ENCODE measurements at regions not wholly inside any gene's neighbourhood (a gene's known extent, or its start where the extent isn't known, plus 50 kb on each side); places are given as distances from the start of the nearest gene placed in this dataset.

DNA sequence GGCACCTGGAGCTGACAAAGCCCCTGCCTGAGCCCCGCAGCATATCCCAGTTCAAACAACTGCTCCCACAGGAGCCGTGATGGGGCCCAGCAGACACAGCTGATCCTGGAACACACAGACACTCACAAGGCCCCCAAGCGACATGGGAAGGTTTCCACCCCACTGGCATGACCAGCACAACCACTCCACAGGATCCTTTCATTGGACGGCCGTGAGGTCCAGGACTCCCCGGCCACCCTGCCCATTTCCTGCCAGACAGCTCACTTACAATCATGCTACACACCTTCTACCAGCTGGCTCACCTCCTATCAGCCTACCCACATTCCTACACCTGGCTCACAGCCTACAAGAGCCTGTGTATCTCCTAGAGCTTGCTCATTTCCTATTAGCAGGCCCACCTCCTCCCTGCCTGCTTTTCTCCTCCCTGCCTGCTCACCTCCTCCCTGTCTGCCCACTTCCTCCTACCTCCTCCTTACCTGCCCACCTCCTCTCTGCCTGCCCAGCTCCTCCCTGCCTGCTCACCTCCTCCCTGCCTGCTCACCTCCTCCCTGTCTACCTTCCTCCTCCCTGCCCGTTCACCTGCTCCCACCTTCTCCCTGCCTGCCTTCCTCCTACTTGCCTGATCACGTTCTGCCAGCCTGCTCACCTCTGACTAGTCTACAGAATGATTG lies 73.9 kb downstream of the MATN1 start:
- H3K9me3 Mint-ChIP-seq: no peaks in the 10 kb centered on the region
- DNase-seq: no peak
- H3K27me3 Mint-ChIP-seq (ENCODE audit: insufficient read depth): peaks cover 27% of the 10 kb centered on the region
- H3K4me3 Mint-ChIP-seq: no peak overlapping the region
- H3K36me3 Mint-ChIP-seq (ENCODE audit: low read depth): no peaks in the 10 kb centered on the region
- peaks cover 20% of the 10 kb centered on the region for H3K4me1 Mint-ChIP-seq (ENCODE audit: low read depth)
- TF ChIP-seq, protein P1, sequence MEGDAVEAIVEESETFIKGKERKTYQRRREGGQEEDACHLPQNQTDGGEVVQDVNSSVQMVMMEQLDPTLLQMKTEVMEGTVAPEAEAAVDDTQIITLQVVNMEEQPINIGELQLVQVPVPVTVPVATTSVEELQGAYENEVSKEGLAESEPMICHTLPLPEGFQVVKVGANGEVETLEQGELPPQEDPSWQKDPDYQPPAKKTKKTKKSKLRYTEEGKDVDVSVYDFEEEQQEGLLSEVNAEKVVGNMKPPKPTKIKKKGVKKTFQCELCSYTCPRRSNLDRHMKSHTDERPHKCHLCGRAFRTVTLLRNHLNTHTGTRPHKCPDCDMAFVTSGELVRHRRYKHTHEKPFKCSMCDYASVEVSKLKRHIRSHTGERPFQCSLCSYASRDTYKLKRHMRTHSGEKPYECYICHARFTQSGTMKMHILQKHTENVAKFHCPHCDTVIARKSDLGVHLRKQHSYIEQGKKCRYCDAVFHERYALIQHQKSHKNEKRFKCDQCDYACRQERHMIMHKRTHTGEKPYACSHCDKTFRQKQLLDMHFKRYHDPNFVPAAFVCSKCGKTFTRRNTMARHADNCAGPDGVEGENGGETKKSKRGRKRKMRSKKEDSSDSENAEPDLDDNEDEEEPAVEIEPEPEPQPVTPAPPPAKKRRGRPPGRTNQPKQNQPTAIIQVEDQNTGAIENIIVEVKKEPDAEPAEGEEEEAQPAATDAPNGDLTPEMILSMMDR (IDR thresholded peaks at IDR 0.05): no peak
- H3K27ac Mint-ChIP-seq: no peak overlapping the region

DNA sequence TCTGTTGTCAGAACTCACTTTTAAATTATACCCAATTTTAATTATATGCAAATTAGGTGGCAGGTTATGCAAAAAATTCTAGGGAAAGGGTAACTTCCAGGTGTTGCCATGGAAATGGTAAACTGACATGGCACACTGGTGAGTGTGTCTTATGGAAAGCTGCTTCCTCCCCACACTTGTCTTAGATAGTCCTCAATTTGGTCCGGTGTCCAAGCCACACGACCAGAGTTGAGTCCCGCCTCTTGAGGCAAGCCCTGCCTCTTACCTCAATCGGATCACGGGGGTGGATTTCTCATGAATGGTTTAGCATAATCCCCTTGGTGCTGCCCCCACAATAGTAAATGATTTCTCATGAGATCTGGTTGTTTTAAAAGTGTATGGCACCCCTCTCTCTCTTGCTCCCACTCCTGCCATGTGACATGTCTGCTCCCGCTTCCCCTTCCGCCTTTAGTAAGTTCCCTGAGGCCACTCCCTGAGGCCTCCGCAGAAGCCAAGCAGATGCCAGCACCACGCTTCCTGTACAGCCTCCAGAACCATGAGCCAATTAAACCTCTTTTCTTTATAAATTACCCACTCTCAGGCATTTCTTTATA lies 74.9 kb downstream of the MATN1 start:
- H3K4me3 Mint-ChIP-seq: no peak overlapping the region
- DNase-seq: no peak
- peaks cover 20% of the 10 kb centered on the region for H3K4me1 Mint-ChIP-seq (ENCODE audit: low read depth)
- TF ChIP-seq, protein P1 (IDR thresholded peaks at IDR 0.05): no peak
- peaks cover 32% of the 10 kb centered on the region for H3K27me3 Mint-ChIP-seq (ENCODE audit: insufficient read depth)
- no peak overlapping the region for H3K27ac Mint-ChIP-seq
- no peaks in the 10 kb centered on the region for H3K9me3 Mint-ChIP-seq
- no peaks in the 10 kb centered on the region for H3K36me3 Mint-ChIP-seq (ENCODE audit: low read depth)

GRCh38 chr1:30645807-30646206 lies 77.6 kb downstream of the MATN1 start:
- TF ChIP-seq, protein P1 (IDR thresholded peaks at IDR 0.05): no peak
- Mint-ChIP-seq H3K4me3 (no peak overlapping the region), H3K27ac (no peak overlapping the region; the same call in 1 of the 2 replicates), H3K27me3 (ENCODE audit: insufficient read depth) (peaks cover 43% of the 10 kb centered on the region), H3K4me1 (ENCODE audit: low read depth) (peaks cover 17% of the 10 kb centered on the region), H3K36me3 (ENCODE audit: low read depth) (no peaks in the 10 kb centered on the region), H3K9me3 (no peaks in the 10 kb centered on the region)
- DNase-seq: peak; percentile 62

DNA sequence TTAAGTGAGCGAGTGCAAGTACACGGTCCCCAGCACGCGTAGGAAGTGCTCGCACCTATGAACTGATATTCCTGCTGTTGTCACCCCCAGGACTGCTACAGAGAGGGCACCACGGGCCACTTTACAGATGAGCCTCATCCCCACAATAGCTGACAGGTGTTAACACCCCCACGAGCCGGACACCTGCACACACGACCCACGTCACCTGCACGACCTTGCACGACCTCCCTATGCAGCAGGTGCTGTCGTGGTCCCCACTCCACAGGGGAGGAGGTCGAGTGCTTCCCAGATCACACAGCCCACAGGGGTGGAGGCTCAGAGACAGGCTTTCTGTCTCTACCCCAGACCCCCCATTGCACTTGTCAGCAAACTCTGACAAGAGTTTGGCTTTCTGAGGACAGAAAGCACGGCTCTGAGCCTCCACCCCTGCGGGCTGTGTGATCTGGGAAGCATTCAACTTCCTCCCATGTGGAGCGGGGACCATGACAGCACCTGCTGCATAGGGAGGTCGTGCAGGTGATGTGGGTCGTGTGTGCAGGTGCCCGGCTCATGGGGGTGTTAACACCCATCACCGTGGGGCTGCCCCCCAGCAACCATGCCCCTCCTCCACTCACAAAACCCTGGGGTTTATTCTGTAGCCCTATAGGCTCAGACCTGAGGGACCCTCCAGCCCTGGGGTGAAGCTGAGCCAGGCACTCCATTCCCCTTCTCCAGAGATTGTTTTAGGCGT lies 80.8 kb downstream of the MATN1 start:
- Mint-ChIP-seq H3K9me3 (no peaks in the 10 kb centered on the region), H3K27me3 (ENCODE audit: insufficient read depth) (peaks cover 30% of the 10 kb centered on the region), H3K4me3 (no peak overlapping the region), H3K4me1 (ENCODE audit: low read depth) (peaks cover 10% of the 10 kb centered on the region), H3K27ac (no peak overlapping the region), H3K36me3 (ENCODE audit: low read depth) (no peaks in the 10 kb centered on the region)
- DNase-seq: no peak
- TF ChIP-seq, protein P1 (IDR thresholded peaks at IDR 0.05): no peak

GRCh38 chr1:30641572-30642353 lies 81.6 kb downstream of the MATN1 start:
- Mint-ChIP-seq H3K4me1 (ENCODE audit: low read depth) (peaks cover 10% of the 10 kb centered on the region), H3K27ac (no peak overlapping the region), H3K36me3 (ENCODE audit: low read depth) (no peaks in the 10 kb centered on the region), H3K9me3 (no peaks in the 10 kb centered on the region), H3K27me3 (ENCODE audit: insufficient read depth) (peaks cover 36% of the 10 kb centered on the region), H3K4me3 (no peak overlapping the region)
- DNase-seq: no peak
- TF ChIP-seq, protein P1 (IDR thresholded peaks at IDR 0.05): no peak

All from HFFc6 (cell line).